Liver (tissue), 3 donors: ENCODE measurements at regions not wholly inside any gene's neighbourhood (a gene's known extent, or its start where the extent isn't known, plus 50 kb on each side); places are given as distances from the start of the nearest gene placed in this dataset.

Source experiments
- EGR1 ChIP-seq, 2 donors: IDR thresholded peaks; 2 replicates each; pipeline ENCODE4 v1.6.1; 2016 to 2018; ENCODE audit warnings: antibody characterized with exemption in 2 of 2, low read depth in 2 of 2
- GABPA ChIP-seq, 2 donors: IDR thresholded peaks in 1 of 2; conservative IDR thresholded peaks in 1 of 2; 2 replicates each; pipeline ENCODE4 v1.6.1; 2016; ENCODE audit warnings: antibody characterized with exemption in 2 of 2, mild to moderate bottlenecking in 1 of 2, moderate library complexity in 1 of 2
- HNF4A ChIP-seq, 2 donors: conservative IDR thresholded peaks; 2 replicates each; pipeline ENCODE4 v1.6.1; 2016; ENCODE audit warnings: antibody characterized with exemption in 2 of 2, mild to moderate bottlenecking in 2 of 2
- JUND ChIP-seq, 2 donors: IDR thresholded peaks; 2 replicates each; pipeline ENCODE4 v1.6.1; 2016; ENCODE audit warnings: antibody characterized with exemption in 2 of 2
- RAD21 ChIP-seq, 2 donors: IDR thresholded peaks; 2 replicates each; pipeline ENCODE4 v1.6.1; 2016; ENCODE audit warnings: antibody characterized with exemption in 2 of 2, mild to moderate bottlenecking in 2 of 2
- RXRA ChIP-seq, 2 donors: IDR thresholded peaks; 2 replicates each; pipeline ENCODE4 v1.6.1; 2017 to 2018; ENCODE audit warnings: antibody characterized with exemption in 2 of 2, mild to moderate bottlenecking in 1 of 2
- TAF1 ChIP-seq: conservative IDR thresholded peaks from 2 replicates; pipeline ENCODE4 v1.6.1; 2016; ENCODE audit warnings: antibody characterized with exemption, mild to moderate bottlenecking
- YY1 ChIP-seq: IDR thresholded peaks from 2 replicates; pipeline ENCODE4 v1.6.1; 2016; ENCODE audit warnings: antibody characterized with exemption, mild to moderate bottlenecking
- TF ChIP-seq, protein P1 (sequence below): fragments of 150-350 bp; IDR thresholded peaks from 2 replicates; pipeline ENCODE4 v1.5.1; 2017; ENCODE audit warnings: improper control_type of control experiment, low read depth, low read length; ENCODE audit not compliant: missing input control
- TF ChIP-seq, protein P2 (sequence below): IDR thresholded peaks from 2 replicates; pipeline ENCODE4 v1.6.1; 2016; ENCODE audit warnings: antibody characterized with exemption, mild to moderate bottlenecking
- TF ChIP-seq, protein P3 (sequence below): IDR thresholded peaks from 2 replicates; pipeline ENCODE4 v1.6.1; 2016; ENCODE audit warnings: antibody characterized with exemption
- TF ChIP-seq, protein P4 (sequence below): IDR thresholded peaks from 2 replicates; pipeline ENCODE4 v1.6.1; 2016; ENCODE audit warnings: antibody characterized with exemption
- donor health status: healthy.
- donor health status: healthy.

DNA sequence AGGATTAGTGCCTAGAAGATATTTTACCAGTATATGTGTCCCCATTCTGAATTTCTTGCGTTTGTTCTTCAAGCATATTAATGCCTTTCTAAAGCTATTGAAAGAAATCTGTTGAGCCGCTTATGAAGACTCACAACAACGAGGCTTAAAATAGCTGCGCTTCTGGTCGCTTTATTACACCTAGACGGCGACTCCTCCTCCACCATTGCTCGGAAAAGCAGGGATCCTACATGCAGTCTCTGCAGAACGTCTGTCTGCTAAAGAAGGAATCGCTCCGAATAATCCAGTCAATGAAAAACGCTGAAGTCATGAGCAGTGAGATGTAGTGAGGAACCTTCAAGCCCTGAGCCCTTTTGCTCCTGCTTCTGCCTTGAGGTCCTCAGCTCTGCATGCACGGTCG lies 94.8 kb upstream of the ZNF516 start:
- TF ChIP-seq TAF1 (no peak), EGR1 (IDR thresholded peaks at IDR 0.05; ENCODE audit: low read depth in 2 of 2) (no peak), JUND (IDR thresholded peaks at IDR 0.05) (no peak), GABPA (IDR thresholded peaks at IDR 0.05 in 1 of 2, conservative IDR thresholded peaks at IDR 0.05 in 1 of 2) (no peak), YY1 (no peak), RAD21 (IDR thresholded peaks at IDR 0.05) (no peak), HNF4A (conservative IDR thresholded peaks at IDR 0.05) (no peak), RXRA (IDR thresholded peaks at IDR 0.05) (no peak)
- TF ChIP-seq, protein P1, sequence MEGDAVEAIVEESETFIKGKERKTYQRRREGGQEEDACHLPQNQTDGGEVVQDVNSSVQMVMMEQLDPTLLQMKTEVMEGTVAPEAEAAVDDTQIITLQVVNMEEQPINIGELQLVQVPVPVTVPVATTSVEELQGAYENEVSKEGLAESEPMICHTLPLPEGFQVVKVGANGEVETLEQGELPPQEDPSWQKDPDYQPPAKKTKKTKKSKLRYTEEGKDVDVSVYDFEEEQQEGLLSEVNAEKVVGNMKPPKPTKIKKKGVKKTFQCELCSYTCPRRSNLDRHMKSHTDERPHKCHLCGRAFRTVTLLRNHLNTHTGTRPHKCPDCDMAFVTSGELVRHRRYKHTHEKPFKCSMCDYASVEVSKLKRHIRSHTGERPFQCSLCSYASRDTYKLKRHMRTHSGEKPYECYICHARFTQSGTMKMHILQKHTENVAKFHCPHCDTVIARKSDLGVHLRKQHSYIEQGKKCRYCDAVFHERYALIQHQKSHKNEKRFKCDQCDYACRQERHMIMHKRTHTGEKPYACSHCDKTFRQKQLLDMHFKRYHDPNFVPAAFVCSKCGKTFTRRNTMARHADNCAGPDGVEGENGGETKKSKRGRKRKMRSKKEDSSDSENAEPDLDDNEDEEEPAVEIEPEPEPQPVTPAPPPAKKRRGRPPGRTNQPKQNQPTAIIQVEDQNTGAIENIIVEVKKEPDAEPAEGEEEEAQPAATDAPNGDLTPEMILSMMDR: no peak
- TF ChIP-seq, protein P2, sequence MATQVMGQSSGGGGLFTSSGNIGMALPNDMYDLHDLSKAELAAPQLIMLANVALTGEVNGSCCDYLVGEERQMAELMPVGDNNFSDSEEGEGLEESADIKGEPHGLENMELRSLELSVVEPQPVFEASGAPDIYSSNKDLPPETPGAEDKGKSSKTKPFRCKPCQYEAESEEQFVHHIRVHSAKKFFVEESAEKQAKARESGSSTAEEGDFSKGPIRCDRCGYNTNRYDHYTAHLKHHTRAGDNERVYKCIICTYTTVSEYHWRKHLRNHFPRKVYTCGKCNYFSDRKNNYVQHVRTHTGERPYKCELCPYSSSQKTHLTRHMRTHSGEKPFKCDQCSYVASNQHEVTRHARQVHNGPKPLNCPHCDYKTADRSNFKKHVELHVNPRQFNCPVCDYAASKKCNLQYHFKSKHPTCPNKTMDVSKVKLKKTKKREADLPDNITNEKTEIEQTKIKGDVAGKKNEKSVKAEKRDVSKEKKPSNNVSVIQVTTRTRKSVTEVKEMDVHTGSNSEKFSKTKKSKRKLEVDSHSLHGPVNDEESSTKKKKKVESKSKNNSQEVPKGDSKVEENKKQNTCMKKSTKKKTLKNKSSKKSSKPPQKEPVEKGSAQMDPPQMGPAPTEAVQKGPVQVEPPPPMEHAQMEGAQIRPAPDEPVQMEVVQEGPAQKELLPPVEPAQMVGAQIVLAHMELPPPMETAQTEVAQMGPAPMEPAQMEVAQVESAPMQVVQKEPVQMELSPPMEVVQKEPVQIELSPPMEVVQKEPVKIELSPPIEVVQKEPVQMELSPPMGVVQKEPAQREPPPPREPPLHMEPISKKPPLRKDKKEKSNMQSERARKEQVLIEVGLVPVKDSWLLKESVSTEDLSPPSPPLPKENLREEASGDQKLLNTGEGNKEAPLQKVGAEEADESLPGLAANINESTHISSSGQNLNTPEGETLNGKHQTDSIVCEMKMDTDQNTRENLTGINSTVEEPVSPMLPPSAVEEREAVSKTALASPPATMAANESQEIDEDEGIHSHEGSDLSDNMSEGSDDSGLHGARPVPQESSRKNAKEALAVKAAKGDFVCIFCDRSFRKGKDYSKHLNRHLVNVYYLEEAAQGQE: no peak
- TF ChIP-seq, protein P3, sequence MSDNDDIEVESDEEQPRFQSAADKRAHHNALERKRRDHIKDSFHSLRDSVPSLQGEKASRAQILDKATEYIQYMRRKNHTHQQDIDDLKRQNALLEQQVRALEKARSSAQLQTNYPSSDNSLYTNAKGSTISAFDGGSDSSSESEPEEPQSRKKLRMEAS: no peak
- TF ChIP-seq, protein P4, sequence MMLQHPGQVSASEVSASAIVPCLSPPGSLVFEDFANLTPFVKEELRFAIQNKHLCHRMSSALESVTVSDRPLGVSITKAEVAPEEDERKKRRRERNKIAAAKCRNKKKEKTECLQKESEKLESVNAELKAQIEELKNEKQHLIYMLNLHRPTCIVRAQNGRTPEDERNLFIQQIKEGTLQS: no peak
